NCI-H748 (cell line): ENCODE measurements at regions not wholly inside any gene's neighbourhood (a gene's known extent, or its start where the extent isn't known, plus 50 kb on each side); places are given as distances from the start of the nearest gene placed in this dataset.

Experiments
- DNase-seq: peaks from one replicate; lab custom pipeline; 2025; ENCODE audit not compliant: unreplicated experiment; lab: John Stamatoyannopoulos, UW

GRCh38 chr10:124305131-124305530 is 113.6 kb downstream of the OAT start:
- no peak for DNase-seq

GRCh38 chr10:124303662-124304418 is 114.9 kb downstream of the OAT start:
- DNase-seq, result no peak

- no peak for DNase-seq
Observed at GRCh38 chr10:124302951-124303505, 115.7 kb downstream of the OAT start.

GRCh38 chr10:124301736-124302135 is 117.0 kb downstream of the OAT start:
- DNase-seq, result no peak

- no peak for DNase-seq
Observed at GRCh38 chr10:124300735-124301134, 118.0 kb downstream of the OAT start.

- no peak for DNase-seq
Observed at GRCh38 chr10:124300224-124300623, 118.5 kb downstream of the OAT start.

- DNase-seq, result no peak
Observed at GRCh38 chr10:124299696-124300095, 119.0 kb downstream of the OAT start.

- no peak for DNase-seq
Observed at GRCh38 chr10:124298891-124299290, 119.8 kb downstream of the OAT start.

- no peak for DNase-seq
Observed at GRCh38 chr10:124296813-124297788, 121.6 kb downstream of the OAT start.

GRCh38 chr10:124296121-124296812 is 122.5 kb downstream of the OAT start:
- peak; percentile 5 for DNase-seq

- DNase-seq, result no peak
Observed at GRCh38 chr10:124294811-124295770, 123.6 kb downstream of the OAT start.

- DNase-seq, result no peak
Observed at GRCh38 chr10:124293616-124294449, 124.9 kb downstream of the OAT start.

GRCh38 chr10:124292911-124293615 is 125.7 kb downstream of the OAT start:
- DNase-seq, result no peak

GRCh38 chr10:124291001-124291701 is 127.6 kb downstream of the OAT start:
- DNase-seq, result no peak

GRCh38 chr10:124289851-124290795 is 128.6 kb downstream of the OAT start:
- peak; percentile 12 for DNase-seq

GRCh38 chr10:124288928-124289850 is 129.5 kb downstream of the OAT start:
- DNase-seq, result no peak
